Activated T-cell treated with anti-CD3 and anti-CD28 coated beads for 48 hours (primary cell): ENCODE measurements at regions not wholly inside any gene's neighbourhood (a gene's known extent, or its start where the extent isn't known, plus 50 kb on each side); places are given as distances from the start of the nearest gene placed in this dataset.

Experiments
- DNase-seq: peaks from one replicate; pipeline ENCODE4 v3.0.0-alpha.2; 2020; ENCODE audit warnings: low read depth

DNA sequence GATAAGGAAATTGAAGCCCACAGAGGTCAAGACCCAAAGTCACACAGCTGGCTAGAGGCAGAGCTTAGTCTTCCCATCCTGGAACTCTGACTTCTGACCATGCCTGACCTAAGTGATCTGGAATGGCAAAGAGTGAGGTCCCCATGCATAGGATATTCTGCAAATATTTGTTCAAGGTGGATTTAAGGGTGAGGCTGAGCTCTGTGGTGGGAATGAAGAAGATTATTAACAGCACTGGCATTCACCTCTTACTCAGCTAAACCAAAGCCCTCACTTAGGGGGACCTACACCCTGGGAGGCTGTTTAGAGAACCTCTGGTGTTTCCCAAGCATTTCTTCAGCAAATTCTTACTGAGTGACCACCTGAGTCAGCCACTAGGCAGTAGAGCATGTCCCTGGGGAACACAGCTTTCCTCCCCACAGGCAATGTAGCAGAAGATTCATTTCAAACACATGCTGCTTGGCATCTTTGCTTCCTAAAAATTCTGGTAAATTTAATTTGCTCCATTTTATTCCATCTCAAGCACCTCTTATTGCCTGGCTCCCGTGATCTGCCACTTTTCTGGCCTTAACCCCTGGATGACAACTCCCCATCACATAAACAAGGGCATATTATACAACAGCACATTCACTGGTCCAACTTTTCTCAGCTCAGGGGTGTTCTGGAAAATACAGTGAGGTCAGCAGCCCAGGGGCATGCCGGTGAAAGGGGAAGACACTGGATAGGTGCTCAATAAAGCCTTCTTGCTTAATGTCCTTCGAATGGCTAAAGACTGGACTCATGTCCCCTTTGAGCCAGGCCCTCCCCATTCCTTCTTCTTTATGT, 176.0 kb downstream of the ABHD5 start:
- no peak for DNase-seq

DNA sequence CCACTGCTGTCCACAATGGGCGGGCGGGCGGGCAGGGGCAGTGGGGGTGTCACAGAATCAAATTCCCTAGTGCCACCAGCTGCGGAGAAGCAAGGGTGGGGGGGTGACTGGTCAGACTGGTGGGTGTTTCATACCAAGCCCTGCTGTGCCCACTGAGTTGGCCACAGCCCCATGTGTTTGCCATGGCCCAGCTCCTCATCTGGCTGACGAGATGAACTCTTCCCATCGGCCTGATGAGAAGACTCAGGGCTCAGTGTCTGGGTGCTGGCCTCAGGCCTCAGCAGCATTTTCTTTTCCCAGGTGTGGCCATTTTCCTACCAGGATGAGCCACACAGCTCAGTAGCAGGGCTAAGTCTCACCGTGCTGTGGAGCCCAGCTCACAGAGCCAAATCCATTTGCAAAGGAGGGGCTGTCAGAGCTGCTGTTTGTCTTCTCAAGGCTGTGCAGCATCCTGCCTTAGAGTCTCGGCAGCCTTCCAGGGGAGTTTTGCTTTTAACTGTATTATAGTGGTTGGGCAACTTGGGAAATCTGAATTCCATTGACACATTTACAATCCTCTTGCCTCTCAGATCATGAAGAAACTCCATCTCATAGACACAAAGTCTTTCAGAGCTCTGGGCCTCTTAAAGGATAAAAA, 176.8 kb downstream of the ABHD5 start:
- no peak for DNase-seq

DNA sequence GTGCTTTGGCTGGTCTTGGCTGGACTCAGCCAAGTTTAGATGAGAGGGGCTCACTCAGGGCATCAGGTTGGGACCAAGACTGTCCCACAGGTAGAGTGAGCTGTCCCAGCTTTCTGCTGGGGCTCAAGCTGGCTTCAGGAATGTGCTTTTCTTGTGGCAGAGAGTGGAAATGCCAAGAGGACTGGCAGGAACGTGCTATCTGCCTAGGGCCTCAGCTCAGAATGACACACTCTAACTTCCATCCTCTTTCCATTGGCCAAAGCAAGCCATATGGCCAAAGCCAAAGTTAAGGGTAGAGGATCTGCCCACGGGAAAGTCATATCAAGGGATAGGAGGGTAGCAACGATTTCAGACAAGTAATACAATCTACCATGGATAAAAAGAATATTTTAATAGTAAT, 178.8 kb downstream of the ABHD5 start:
- no peak for DNase-seq

DNA sequence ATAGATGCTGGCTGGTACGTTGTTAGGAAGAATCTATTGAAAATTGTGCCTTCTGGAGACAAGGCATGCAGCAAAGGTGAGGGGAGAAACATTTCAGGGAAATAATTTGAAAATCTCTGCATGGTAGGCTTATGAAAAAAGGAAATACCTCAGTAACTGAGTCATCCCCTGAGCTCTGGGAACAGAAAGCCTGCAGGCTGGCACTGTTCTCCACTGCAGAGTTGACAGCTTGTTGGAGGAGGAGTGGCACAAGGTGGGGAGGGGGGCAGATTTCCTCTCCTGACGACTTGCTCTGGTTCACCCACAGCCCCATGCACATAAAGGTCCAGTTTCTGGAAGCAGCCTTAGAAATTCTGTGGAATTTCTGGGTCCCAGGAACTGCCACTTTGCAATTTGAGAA, 179.4 kb downstream of the ABHD5 start:
- no peak for DNase-seq

DNA sequence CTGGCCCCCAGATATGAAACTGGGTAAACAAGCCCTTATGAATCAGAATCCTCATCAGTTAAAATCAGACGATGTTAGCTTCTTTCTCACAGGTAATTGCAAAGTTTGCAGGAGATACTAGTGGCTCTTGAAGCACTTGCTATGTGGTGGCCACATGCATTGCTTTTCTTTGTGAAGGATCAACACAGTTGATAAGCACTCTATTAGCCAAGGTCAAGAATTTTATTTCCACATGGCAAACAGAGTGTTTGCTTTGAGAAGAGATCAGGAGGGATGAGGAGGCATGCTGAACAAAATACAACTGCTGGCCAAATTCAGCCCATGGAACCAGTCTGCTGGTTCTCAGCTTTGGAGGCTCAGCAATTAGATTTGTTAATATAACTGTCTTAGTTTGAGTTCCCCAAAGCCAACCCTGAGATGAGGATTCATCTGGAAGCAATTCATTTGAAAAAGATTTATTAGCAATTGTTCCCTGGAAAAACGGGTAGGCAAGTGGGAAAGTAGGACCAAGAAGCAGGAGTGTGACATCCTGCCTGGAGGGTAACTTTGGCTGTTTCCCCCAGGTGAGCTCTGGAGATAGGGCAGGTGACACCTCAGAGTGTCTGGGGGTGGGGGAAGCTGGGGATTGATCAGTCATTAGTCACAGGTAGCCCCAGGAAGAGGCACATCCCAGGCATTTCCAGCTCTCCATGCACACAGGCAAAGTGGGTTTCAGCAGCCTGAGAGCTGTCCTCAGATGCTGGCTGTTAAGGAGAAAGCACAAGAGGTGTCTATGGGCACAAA, 180.3 kb downstream of the ABHD5 start:
- DNase-seq = no peak

DNA sequence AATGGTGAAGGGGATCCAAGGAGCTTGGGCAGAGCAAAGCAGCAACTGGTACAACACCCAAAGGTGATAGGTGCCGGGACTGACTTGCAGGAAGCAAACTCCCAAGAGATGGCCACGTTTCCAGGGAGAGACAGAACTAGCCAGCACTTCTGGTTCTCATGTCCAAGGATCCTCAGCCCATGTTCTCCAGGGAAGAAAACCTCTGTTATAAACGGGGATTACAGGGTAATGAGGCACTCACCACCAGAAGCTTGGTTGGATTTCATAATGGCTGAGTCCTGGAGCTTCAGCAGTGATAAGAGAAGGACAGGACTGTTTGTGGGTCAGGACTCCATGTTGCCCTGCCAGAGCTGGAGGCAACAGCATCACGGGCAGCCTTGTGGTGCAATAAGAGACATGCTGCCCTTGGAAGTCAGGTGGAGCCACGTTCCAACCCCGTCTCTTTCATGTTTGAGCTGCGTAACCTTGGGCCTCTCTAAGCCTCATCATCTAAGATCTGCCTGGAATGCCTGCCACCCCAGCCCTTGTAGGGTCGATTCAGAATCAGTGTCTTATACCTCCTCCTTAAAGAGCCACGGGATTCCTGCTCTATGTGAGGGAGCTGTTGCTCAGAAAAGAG, 181.0 kb downstream of the ABHD5 start:
- DNase-seq = no peak

DNA sequence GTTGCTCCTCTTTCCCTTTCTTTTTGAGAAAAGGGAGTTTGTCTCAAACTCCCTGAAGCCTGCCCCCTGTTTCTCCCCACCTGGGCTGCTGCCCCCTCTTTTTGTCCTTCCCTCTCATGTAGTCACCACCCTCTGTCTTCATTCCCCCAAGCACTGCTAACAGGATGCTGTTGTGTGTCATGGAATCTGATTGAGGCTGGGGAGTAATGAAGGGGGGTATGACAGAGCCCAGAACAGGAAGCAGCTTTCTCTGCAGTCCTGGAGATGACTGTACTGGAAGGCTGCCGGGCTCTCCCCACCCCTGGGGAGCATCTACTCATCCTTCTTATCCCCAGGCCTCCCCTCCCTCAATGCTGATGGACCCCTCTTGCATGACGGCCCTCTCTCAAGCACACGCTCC, 181.6 kb downstream of the ABHD5 start:
- DNase-seq = no peak

DNA sequence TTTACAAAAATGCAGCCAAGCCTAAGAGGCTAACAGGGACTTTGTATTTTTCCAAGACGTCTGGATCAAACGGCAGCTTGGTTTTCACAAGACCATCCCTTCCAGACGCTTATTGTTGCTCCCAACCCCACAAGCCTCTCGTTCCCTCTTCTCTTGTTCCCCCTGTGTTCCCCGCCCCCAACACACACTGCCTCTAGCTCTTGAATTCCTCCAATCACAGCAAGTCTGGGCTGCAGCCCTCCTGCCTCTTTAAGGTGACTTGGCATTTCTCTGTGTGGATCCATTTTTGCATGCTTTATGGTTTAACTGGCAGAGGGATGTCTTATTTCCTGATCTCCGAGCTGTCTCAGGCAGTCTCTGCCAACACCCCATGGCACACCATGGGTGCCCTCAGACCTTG, 182.2 kb downstream of the ABHD5 start:
- DNase-seq = no peak

DNA sequence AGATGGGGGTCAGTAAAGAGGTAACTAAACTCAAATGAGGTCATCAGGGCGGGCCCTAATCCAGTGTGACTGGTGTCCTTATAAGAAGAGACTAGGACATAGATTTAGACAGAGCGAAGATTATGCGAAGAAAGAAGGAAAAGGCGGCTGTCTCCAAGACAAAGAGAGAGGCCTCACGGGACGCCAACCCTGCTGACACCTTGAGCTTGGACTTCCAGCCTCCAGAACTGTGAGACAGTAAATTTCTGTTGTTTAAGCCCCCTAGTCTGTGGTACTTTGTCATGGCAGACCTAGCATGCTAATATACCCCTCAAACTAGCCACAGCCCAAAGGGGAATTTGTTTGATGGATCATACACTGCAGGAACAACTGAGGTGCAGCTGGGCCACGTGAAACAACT, 183.0 kb downstream of the ABHD5 start:
- no peak for DNase-seq

DNA sequence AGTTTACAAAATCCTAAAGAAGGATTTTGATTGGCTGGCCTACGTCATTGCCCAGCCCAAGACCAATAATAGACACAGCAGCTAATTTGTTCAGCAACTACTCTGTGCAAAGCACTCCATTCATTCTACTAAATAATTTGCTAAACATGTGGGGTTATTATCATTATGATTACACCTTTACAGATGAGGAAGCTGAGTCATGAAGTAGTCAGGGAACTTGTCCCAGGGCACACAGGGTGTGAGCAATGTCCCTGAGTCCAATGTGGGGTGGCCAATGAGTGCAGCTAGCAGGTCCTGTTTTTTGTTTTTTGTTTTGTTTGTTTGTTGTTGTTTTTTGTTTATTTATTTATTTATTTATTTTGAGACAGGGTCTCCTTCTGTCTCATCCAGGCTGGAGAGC, 183.6 kb downstream of the ABHD5 start:
- no peak for DNase-seq

DNA sequence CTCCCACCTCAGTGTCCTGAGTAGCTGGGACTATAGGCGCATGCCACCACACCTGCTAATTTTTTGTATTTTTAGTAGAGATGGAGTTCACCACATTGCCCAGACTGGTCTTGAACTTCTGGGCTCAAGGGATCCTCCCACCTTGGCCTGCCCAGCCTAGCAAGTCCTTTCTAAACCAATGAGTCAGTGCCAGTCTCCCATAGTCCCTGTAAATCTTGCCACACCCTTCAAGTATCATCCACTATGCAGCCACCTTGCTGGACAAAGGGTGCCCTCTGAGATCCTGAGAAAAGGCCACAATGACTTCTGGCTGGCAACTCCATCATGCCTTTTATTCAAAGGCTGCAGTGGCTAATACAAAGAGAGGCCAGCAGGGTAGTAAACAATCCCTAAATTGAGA, 184.0 kb downstream of the ABHD5 start:
- DNase-seq = no peak

DNA sequence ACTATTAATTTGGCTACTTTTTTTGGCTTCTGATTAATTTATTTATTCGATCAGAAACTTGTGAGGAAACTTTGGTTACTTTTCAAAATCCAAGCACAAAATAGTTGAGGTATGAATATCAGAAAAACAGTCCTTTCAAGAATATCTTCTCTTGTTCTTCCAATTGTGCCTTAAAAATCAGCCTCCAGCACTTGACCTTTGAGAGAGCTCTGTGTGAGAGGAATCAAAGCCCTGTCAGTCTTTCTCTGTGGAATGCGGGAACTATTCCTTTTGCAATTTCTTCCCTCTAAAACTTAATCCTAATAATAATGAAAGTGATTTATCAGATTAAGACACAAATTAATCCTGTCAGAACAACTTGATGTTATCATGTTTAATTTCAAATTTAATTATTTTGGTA, 185.9 kb downstream of the ABHD5 start:
- no peak for DNase-seq

DNA sequence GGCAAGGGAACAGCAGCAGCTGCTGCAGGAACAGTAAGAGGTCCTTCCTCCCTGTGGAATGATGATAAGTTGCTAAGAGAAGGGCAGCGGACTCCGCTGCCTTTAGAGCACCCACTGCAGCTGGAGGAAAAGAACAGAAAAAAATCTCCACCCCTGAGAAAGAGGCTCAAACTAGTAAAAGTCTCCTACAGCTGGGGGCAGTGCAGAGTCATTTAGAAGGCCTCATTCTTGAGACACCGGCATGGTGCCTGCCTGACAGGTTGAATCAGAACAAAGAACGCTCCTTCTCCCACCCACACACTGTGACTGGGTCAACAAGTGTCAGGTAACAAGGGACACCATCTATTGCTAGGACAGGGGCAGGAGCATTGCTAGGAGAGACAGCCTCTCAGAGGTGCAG, 188.4 kb downstream of the ABHD5 start:
- no peak for DNase-seq

DNA sequence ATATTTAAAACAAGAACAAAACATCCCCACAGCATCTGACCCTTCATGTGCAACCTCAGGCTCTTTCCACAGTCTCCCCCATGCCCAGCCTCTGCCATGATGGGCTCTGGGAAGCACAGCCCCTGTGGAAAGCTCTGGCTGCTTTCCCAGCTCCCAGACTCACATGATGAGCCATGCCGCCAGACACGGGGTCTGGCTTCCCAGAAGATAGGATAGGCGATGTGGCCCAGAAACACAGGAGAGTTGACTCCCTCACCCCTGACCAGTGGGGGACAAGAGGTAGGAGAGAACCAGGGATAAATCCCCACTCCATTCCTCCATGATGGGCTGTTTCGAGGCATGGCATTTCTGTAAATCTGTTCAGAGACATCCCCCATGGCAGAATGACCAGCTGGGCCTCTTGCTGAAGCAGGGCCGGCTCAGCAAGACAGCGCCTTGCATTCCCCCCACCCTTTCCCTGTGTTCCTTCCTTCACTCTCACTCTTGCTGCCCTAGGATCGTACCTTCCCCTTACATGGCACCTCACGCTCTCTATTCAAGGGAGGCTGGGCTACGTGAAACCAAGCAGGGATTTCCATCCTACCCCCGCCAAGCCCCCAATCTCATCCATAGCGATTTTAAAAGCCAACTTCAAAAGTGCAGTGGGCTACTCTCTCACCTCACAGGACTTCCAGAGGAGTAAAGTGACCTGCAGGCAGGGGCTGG, 192.4 kb downstream of the ABHD5 start:
- no peak for DNase-seq

DNA sequence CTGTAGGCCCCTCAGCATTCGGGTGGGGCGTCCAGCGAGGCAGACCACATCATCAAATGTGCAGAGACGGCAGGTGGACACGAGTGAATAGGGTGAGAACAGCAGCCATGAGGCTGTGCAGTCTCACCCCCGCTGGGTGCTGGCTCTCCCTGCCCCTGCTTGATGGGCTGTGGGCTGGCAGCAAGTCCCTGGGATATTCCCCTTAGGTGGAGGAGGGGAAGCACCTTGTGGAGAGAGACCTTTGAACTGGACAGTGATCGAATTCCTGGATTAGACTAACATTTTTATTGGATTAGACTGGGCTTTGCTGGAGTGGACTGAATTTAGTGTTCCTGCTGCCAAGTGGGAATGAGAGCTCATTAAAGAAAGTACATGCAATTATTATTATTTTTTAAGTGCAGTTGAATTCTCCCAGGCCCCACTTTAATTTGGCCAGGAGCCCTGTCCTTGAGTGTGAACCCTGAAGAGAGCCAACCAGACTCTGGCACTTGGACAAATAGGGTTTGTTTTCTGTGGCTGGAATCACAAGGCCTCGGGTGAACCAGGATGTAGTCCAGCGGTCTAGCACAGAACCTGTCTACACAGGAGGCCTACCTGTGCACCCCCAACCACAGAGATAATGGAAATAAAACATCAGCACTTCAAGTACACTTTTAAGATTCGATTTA, 193.1 kb downstream of the ABHD5 start:
- no peak for DNase-seq

DNA sequence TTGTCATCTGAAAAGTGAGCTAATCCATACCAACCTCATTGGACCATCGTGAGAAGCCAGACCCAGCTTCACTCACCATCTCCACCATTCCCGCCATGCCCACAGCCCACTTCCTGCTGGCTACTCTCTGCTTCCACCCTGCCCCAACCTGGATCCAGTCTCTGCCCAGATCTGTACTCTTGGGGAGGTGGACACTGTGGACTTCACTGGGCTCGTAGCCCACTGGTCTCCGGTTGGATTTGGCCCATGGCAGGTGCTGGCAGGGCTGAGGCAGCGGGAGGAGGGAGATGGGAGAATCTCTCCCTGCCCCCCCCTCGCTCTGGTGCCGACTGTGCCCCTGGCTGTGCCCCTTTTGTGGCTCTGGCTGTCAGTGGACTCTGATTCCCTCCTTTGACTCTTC, 193.8 kb downstream of the ABHD5 start:
- DNase-seq = no peak

DNA sequence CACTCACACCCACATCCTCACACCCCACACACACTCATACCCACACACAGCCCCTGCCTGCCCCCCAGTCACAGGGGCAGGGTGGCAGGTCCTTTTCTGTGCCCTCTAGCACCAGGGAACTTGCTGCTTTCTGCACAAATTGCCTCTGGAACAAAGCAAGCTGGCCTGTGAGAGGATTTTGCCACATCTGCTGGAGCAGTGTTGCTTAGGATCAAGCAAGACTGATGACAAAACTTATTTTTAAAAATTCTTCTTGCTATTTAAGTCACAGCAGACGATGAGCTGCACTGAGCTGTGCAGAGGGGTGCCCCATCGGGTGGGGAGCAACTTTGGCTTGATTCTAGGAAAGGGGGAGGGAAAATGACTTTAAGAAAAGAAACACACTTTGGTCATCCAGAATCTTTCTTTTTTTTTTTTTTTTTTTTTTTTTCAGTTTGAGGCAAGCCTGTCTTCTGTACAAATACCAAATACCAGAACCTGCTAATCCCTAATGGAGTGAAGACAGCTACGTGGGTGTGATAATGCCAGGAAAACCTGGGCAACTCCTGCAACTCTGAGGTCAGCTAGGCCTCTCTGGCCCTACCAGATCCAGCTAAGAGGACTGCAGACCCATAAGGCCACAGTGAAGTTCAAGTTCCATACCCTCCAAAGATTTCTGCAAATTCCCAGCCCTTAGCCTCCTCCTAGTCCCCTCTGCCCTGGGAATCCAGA, 195.3 kb downstream of the ABHD5 start:
- DNase-seq = no peak

DNA sequence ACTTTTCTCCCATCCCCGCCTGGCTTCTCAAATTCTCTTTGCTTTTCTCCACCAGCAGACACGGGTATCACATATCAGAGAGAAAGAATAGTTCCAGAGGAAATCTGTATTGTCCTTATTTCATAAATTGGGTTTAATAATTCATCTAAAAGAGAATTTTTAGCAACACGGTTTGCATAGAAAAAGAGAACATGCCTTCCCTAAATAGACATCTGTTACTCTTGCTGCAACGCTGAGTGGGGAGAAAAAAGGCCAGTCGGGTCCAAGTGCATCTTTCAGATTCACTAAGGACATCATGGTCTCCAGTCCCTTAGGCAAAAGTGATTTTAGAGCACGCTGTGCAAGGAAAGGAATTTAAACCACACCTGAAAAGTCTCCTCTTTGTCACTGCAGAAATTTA, 201.3 kb downstream of the ABHD5 start:
- DNase-seq = no peak

DNA sequence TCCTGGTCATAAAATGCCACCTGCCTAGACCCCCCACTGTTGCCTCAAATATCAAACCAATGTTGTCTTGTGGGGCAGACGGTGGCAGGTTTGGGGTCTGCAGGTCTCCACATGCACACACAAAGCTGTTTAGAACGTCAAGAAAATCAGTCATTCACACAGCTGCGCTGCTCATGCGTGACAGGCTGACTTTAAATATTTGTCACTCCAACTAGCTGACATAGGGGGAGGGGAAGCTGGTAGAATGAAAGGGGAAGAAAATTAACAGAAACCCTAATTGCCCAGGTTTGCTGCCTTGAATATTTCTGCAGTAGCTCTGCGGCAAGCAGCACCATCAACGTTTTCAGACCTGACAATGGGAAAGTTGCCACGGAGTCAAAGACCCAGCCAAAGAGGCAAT, 201.8 kb downstream of the ABHD5 start:
- no peak for DNase-seq

DNA sequence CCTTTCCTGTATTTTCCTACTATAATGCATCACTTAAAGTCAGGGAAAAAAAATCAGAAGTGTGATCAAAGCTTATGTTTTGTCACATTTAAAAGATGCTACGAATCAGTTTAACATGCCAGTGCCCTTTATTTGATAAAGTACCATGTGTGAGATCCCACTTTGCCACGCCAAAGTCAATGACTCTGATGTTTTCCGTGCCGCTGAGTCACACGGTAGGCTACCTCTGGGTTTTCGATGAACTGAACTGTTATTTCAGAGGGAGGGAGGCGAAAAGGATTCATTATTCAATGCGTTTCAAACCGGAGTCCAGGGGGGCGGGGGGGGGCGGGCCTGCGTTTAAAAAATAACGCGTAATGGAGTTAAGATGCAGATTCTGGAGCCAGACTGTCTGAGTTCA, 203.0 kb downstream of the ABHD5 start:
- DNase-seq = no peak
